MCF 10A (cell line): ENCODE measurements at regions not wholly inside any gene's neighbourhood (a gene's known extent, or its start where the extent isn't known, plus 50 kb on each side); places are given as distances from the start of the nearest gene placed in this dataset.

Source experiments
- BruUV-seq: library from RNA; stranded (reverse); fragments of 400-500 nt; replicated peaks from 2 replicates; lab custom pipeline; 2021; lab: Mats Ljungman, UMichigan
- CTCF ChIA-PET: fragments of 300-600 bp; sonication (Branson Sonifier 250); formaldehyde crosslinking; extraction: SDS; loops from one replicate; lab custom pipeline; 2021; ENCODE audit warnings: antibody characterized with exemption, inconsistent platforms; lab: Yijun Ruan, JAX
- POLR2A ChIA-PET: fragments of 300-600, 350-650 bp; sonication (Branson Sonifier 250); formaldehyde crosslinking; extraction: SDS; loops from one replicate; lab custom pipeline; 2020; ENCODE audit warnings: antibody characterized with exemption, inconsistent platforms; lab: Yijun Ruan, JAX
- DNase-seq: peaks from one replicate; pipeline ENCODE4 v3.0.0-alpha.2; 2018; ENCODE audit not compliant: unreplicated experiment
- H3K27ac Mint-ChIP-seq: one replicate; pipeline ENCODE4 v1.8.0; 2022; ENCODE audit warnings: mild to moderate bottlenecking, low read depth, mixed read lengths; ENCODE audit not compliant: unreplicated experiment
- H3K27me3 Mint-ChIP-seq: one replicate; pipeline ENCODE4 v1.8.0; 2022; ENCODE audit warnings: mixed read lengths; ENCODE audit not compliant: insufficient read depth, unreplicated experiment
- H3K36me3 Mint-ChIP-seq: one replicate; pipeline ENCODE4 v1.8.0; 2022; ENCODE audit warnings: mild to moderate bottlenecking, moderate library complexity, mixed read lengths; ENCODE audit not compliant: insufficient read depth, unreplicated experiment
- H3K4me1 Mint-ChIP-seq: one replicate; pipeline ENCODE4 v1.8.0; 2022; ENCODE audit warnings: mixed read lengths; ENCODE audit not compliant: insufficient read depth, unreplicated experiment
- H3K4me3 Mint-ChIP-seq: one replicate; pipeline ENCODE4 v1.8.0; 2022; ENCODE audit warnings: mild to moderate bottlenecking, moderate library complexity, mixed read lengths; ENCODE audit not compliant: unreplicated experiment
- H3K9me3 Mint-ChIP-seq: one replicate; pipeline ENCODE4 v1.8.0; 2022; ENCODE audit warnings: mixed read lengths; ENCODE audit not compliant: unreplicated experiment
- intact Hi-C: fragments of 100-400 bp; cut with micrococcal nuclease; formaldehyde crosslinking; loops from 2 replicates; pipeline ENCODE4 v1.14.1; 2022
- TF ChIP-seq, protein P1 (sequence below): fragments of 200-600 bp; IDR thresholded peaks from one replicate; pipeline ENCODE4 v1.8.0; 2022; ENCODE audit warnings: antibody characterized with exemption, mild to moderate bottlenecking; ENCODE audit not compliant: unreplicated experiment

DNA sequence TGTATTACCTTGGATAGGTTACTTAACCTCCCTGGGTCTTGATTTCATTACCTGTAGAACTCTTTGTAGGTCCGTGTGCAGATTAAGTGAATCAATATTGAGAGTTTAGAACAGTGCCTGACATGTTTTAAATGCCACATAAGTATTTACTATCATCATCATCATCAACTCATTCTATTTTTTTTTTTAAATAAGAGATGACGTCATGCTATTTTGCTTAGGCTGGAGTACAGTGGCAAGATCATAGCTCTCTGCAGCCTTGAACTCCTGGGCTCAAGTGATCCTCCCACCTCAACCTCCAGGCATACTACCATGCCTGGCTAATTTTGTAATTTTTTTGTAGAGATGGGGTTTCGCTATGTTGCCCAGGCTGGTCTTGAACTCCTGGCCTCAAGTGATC is 132.0 kb upstream of the FZD8 start:
- no peaks in the 10 kb centered on the region for H3K9me3 Mint-ChIP-seq
- H3K27me3 Mint-ChIP-seq: no peaks in the 10 kb centered on the region
- ChIA-PET POLR2A (no interaction called here), CTCF (no interaction called here)
- no peaks in the 10 kb centered on the region for H3K4me1 Mint-ChIP-seq
- H3K4me3 Mint-ChIP-seq: no peak overlapping the region
- no peak overlapping the region for H3K27ac Mint-ChIP-seq
- DNase-seq: no peak
- intact Hi-C loops: no loop called here
- H3K36me3 Mint-ChIP-seq: no peaks in the 10 kb centered on the region
- TF ChIP-seq, protein P1, sequence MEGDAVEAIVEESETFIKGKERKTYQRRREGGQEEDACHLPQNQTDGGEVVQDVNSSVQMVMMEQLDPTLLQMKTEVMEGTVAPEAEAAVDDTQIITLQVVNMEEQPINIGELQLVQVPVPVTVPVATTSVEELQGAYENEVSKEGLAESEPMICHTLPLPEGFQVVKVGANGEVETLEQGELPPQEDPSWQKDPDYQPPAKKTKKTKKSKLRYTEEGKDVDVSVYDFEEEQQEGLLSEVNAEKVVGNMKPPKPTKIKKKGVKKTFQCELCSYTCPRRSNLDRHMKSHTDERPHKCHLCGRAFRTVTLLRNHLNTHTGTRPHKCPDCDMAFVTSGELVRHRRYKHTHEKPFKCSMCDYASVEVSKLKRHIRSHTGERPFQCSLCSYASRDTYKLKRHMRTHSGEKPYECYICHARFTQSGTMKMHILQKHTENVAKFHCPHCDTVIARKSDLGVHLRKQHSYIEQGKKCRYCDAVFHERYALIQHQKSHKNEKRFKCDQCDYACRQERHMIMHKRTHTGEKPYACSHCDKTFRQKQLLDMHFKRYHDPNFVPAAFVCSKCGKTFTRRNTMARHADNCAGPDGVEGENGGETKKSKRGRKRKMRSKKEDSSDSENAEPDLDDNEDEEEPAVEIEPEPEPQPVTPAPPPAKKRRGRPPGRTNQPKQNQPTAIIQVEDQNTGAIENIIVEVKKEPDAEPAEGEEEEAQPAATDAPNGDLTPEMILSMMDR: no peak
- BruUV-seq: no TSS peak

DNA sequence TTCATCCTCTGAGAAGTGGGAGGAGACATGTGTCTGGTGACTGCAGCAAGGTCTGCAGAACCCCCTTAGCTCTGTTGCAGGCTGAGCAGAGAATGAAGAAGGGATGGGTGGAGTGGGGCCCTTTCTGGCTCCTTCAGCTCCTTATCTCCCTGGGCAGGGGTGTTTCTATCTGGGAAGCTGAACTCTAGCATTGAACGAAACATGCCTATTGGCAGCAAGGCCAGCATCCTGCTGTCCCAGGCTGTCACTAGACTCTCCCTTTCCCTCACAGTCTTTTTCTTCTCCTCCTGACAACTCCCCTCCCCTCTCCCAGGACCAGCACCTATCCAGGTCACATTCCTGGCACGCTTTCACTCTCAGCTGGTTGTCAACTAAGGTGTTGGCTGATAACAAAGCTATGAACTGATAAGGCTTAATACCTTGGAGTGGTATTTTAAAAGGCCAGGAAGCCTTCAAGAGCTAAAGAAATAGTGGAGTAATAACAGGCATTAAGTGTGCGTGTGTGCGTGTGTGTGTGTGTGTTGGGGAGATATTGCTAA is 128.8 kb upstream of the FZD8 start:
- H3K27me3 Mint-ChIP-seq: no peaks in the 10 kb centered on the region
- POLR2A ChIA-PET: no interaction called here
- no peak overlapping the region for H3K27ac Mint-ChIP-seq
- H3K4me3 Mint-ChIP-seq: no peak overlapping the region
- H3K9me3 Mint-ChIP-seq: no peaks in the 10 kb centered on the region
- BruUV-seq: no TSS peak
- intact Hi-C loops: no loop called here
- CTCF ChIA-PET: no interaction called here
- no peak for DNase-seq
- no peaks in the 10 kb centered on the region for H3K36me3 Mint-ChIP-seq
- H3K4me1 Mint-ChIP-seq: no peaks in the 10 kb centered on the region
- TF ChIP-seq, protein P1: no peak

DNA sequence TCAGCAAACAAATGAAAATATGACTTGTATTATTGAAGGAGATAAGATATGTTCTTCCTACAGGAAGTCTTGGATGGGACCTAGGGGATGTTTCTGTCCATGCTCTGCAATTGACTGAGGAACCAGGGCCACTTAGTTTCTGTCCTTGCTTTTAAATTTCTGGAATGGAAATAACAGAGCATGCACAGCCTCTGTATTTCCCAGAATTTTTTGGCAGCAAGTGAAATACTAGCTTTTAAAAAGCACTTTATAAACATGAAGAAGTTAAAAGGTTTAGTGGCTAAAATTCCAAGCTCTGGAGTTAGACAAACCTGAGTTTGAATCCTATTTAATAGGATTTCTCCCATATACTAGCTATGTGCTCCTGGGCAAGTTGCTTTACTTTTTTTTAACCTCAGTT is 127.7 kb upstream of the FZD8 start:
- BruUV-seq: no TSS peak
- POLR2A ChIA-PET: no interaction called here
- no peaks in the 10 kb centered on the region for H3K4me1 Mint-ChIP-seq
- no peak for DNase-seq
- no peak overlapping the region for H3K4me3 Mint-ChIP-seq
- intact Hi-C loops: no loop called here
- H3K27ac Mint-ChIP-seq: no peak overlapping the region
- H3K9me3 Mint-ChIP-seq: no peaks in the 10 kb centered on the region
- no peaks in the 10 kb centered on the region for H3K36me3 Mint-ChIP-seq
- TF ChIP-seq, protein P1: no peak
- H3K27me3 Mint-ChIP-seq: no peaks in the 10 kb centered on the region
- CTCF ChIA-PET: interaction anchor here (1.4 kb wide), 1 partner anchor 11 kb away, joined by 5 read pairs; no protein-coding TSS in a partner anchor

DNA sequence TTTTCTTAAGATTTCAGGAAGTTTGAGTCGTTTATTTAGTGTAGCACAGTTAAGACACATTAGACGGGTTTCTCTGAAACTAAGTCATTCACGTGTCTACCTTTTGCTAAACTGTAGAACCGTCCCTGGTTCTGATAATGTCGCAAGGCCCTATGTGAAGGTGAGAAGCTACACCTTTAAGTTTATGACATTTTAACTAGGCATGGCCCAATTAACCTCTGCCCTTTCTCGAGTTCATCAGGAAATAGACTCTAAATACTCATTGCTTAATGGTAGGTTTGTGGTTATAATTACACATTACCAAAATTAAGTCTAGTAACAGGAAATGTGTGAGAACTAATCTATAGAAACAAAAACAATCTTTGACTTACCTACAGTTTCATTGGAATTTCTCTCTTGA is 126.6 kb upstream of the FZD8 start:
- no peak for DNase-seq
- H3K9me3 Mint-ChIP-seq: no peaks in the 10 kb centered on the region
- no peaks in the 10 kb centered on the region for H3K27me3 Mint-ChIP-seq
- H3K27ac Mint-ChIP-seq: no peak overlapping the region
- no peak overlapping the region for H3K4me3 Mint-ChIP-seq
- no TSS peak for BruUV-seq
- TF ChIP-seq, protein P1: no peak
- no peaks in the 10 kb centered on the region for H3K36me3 Mint-ChIP-seq
- ChIA-PET CTCF (interaction anchor here (0.8 to 1.4 kb wide), 3 partner anchors 12 to 283 kb away, joined by 3 to 5 read pairs (median 3); no protein-coding TSS in a partner anchor), POLR2A (interaction anchor here (0.6 kb wide), 1 partner anchor 949 kb away, joined by 3 read pairs; no protein-coding TSS in a partner anchor)
- intact Hi-C loops: no loop called here
- H3K4me1 Mint-ChIP-seq: no peaks in the 10 kb centered on the region
